ENCODE measurements at regions not wholly inside any gene's neighbourhood (a gene's known extent, or its start where the extent isn't known, plus 50 kb on each side); places are given as distances from the start of the nearest gene placed in this dataset.

DNA sequence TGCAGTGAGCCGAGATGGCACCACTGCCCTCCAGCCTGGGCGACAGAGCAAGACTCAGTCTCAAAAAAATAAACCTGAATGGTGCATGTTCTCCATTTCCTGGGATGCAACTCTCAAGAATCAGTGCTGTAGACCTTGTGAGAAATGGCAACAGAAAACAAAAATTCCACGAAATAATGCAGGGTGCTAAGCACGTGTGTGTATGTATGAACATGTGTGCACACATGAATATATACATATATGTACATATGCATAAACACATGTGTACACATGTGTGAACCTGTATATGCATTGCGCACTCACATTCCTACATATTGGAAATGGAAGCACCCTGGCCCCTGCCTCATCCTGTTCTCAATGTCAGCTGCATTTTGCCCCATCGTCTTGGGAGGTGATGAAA lies 548.5 kb downstream of the TCERG1L start:
- TF ChIP-seq, protein P1, sequence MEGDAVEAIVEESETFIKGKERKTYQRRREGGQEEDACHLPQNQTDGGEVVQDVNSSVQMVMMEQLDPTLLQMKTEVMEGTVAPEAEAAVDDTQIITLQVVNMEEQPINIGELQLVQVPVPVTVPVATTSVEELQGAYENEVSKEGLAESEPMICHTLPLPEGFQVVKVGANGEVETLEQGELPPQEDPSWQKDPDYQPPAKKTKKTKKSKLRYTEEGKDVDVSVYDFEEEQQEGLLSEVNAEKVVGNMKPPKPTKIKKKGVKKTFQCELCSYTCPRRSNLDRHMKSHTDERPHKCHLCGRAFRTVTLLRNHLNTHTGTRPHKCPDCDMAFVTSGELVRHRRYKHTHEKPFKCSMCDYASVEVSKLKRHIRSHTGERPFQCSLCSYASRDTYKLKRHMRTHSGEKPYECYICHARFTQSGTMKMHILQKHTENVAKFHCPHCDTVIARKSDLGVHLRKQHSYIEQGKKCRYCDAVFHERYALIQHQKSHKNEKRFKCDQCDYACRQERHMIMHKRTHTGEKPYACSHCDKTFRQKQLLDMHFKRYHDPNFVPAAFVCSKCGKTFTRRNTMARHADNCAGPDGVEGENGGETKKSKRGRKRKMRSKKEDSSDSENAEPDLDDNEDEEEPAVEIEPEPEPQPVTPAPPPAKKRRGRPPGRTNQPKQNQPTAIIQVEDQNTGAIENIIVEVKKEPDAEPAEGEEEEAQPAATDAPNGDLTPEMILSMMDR (IDR thresholded peaks at IDR 0.05): no peak
- TF ChIP-seq POLR2AphosphoS5 (IDR thresholded peaks at IDR 0.05; ENCODE audit: low read depth, low read length): no peak
- no peak for TF ChIP-seq TCF7L2 (IDR thresholded peaks at IDR 0.05; ENCODE audit: low read depth, low read length)
- TF ChIP-seq, protein P2, sequence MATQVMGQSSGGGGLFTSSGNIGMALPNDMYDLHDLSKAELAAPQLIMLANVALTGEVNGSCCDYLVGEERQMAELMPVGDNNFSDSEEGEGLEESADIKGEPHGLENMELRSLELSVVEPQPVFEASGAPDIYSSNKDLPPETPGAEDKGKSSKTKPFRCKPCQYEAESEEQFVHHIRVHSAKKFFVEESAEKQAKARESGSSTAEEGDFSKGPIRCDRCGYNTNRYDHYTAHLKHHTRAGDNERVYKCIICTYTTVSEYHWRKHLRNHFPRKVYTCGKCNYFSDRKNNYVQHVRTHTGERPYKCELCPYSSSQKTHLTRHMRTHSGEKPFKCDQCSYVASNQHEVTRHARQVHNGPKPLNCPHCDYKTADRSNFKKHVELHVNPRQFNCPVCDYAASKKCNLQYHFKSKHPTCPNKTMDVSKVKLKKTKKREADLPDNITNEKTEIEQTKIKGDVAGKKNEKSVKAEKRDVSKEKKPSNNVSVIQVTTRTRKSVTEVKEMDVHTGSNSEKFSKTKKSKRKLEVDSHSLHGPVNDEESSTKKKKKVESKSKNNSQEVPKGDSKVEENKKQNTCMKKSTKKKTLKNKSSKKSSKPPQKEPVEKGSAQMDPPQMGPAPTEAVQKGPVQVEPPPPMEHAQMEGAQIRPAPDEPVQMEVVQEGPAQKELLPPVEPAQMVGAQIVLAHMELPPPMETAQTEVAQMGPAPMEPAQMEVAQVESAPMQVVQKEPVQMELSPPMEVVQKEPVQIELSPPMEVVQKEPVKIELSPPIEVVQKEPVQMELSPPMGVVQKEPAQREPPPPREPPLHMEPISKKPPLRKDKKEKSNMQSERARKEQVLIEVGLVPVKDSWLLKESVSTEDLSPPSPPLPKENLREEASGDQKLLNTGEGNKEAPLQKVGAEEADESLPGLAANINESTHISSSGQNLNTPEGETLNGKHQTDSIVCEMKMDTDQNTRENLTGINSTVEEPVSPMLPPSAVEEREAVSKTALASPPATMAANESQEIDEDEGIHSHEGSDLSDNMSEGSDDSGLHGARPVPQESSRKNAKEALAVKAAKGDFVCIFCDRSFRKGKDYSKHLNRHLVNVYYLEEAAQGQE (IDR thresholded peaks at IDR 0.05; ENCODE audit: insufficient read depth in 1 of 2, low read depth in 2 of 2, low read length in 1 of 2): no peak
